Activated CD4-positive, alpha-beta T cell treated with anti-CD3 and anti-CD28 coated beads for 4 hours (primary cell): ENCODE measurements at regions not wholly inside any gene's neighbourhood (a gene's known extent, or its start where the extent isn't known, plus 50 kb on each side); places are given as distances from the start of the nearest gene placed in this dataset.

Experiments
- DNase-seq, 2 donors: peaks; one replicate each; pipeline ENCODE4 v3.0.0-alpha.2; 2020

DNA sequence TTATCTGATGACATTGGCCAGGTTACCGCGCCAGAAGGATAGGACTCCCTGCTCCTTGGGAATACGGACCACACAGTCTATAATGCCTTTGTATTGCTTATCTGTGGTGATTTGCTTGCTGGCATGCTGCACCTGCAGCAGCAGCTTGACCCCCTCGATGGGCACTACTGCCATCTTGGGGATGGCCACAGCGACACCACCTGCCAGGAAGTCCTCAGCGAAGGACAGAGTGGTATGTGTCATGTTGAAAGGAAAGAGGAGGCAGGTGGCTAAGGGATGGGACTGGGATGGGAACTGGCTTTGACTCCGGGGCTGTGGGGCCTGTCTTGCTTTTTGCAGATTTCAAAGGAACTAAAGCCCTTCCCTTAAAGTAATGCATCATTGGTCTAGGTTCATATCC lies 50.3 kb upstream of the ACO1 start:
- no peak for DNase-seq
